Astrocyte of the cerebellum (primary cell): ENCODE measurements at regions not wholly inside any gene's neighbourhood (a gene's known extent, or its start where the extent isn't known, plus 50 kb on each side); places are given as distances from the start of the nearest gene placed in this dataset.
"Not testable (repeated sequence)": the region's sequence is repeated elsewhere in the genome, so short reads cannot be mapped to it uniquely, and the experiment has no call there.

ENCODE experiments used
- DNase-seq: peaks from one replicate; pipeline ENCODE4 v3.0.0-alpha.2; 2011; ENCODE audit warnings: low read depth
- H3K4me3 ChIP-seq: 2 replicates; pipeline ENCODE4 v1.5.1; 2011; ENCODE audit warnings: mild to moderate bottlenecking, low read depth, low read length, moderate library complexity
- CTCF ChIP-seq: IDR thresholded peaks from 2 replicates; pipeline ENCODE4 v1.5.1; 2012; ENCODE audit warnings: low read length, low read depth, moderate library complexity, mild to moderate bottlenecking; ENCODE audit errors: missing control alignments
- in situ Hi-C: cut with HindIII; loops from 2 replicates; pipeline ENCODE4 v1.10.0; 2017; ENCODE audit warnings: low sequenced_read_pairs

DNA sequence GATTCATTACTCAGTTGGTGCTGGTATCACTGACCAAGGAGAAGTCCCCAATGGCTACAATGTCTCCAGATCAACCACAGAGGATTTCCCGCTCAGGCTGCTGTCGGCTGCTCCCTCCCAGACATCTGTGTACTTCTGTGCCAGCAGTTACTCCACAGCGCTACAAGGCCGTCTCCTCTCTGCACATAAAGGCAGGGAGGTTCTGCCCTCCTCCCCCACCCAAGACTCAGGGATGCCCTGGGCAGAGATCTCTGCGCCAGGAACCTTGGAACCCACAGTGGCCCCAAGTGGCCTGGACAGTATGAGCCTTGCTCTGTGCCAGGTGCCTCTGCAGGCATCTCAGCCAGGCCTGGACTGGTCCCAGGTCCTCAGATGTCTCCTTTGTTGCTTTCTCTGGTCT, 193.4 kb upstream of the PRSS58 start:
- DNase-seq = no peak
- in situ Hi-C loops = no loop called here
- TF ChIP-seq CTCF = no peak
- H3K4me3 ChIP-seq = no peak overlapping the region

DNA sequence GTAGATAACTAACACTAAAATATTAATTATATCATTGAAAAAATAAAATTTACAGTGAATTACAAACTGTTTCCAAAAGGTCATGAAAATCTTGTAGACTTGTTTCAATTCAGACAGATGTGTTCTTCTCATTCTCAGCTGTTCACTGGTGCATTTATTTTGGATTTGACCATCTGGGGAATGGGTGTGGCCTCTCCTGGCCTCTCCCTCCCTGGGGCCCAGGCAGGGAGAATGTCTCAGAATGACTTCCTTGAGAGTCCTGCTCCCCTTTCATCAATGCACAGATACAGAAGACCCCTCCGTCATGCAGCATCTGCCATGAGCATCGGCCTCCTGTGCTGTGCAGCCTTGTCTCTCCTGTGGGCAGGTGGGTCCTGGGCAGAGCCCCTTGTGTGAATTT, 192.8 kb upstream of the PRSS58 start:
- TF ChIP-seq CTCF = no peak

GRCh38 chr7:142450206-142450605, 192.3 kb upstream of the PRSS58 start:
- H3K4me3 ChIP-seq = no peak overlapping the region
- in situ Hi-C loops = no loop called here
- no peak for DNase-seq
- TF ChIP-seq CTCF = no peak

More for the DNA sequence above, 192.8 kb upstream of the PRSS58 start:
- DNase-seq = no peak
- in situ Hi-C loops = no loop called here
- H3K4me3 ChIP-seq = no peak overlapping the region

GRCh38 chr7:142448857-142449256, 191.0 kb upstream of the PRSS58 start:
- DNase-seq, H3K4me3 ChIP-seq, in situ Hi-C loops: not testable (repeated sequence)

- TF ChIP-seq CTCF = no peak
- in situ Hi-C loops = no loop called here
- no peak overlapping the region for H3K4me3 ChIP-seq
- DNase-seq = no peak
Measured at GRCh38 chr7:142447762-142448161, 189.9 kb upstream of the PRSS58 start.

- DNase-seq = no peak
- in situ Hi-C loops = no loop called here
- H3K4me3 ChIP-seq = no peak overlapping the region
- peak; percentile 23 for TF ChIP-seq CTCF
Measured at GRCh38 chr7:142445019-142445686, 187.3 kb upstream of the PRSS58 start.

DNA sequence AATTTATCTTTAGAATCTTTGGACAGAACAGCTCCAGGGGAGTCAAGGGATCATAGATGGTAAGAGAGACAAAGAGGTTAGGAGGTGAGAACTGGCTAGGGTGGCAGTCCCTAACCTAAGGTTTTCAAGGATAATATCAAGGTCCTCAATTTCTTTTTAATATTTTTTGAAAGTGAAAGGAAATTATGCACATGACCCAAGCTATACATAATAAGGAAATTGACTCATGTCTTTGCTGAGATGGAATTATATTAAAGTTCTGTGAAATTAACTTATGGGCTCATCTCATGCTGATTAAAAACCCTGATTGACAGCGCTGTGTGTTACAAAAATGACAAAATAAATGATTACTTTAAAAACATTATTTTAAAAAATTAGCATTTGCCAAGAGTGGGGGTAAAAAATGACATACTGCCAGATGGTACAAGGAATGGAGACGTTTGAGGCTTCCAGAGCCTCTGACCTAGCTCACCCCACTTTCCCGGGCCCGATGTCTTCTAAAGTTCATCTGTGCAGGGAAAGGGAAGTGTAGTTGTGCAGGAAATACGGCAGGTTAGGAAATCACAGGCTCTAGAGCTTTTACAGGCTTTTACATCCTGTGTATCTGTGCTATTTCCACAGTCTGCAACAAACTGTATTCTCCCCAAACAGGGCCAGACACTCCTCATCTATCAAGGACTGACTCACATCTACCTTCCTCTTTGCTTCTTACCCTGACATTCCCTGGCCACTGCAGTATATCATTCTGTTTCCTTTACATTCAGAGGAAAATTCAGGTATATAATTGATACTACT, 185.6 kb upstream of the PRSS58 start:
- in situ Hi-C loops = no loop called here
- no peak for TF ChIP-seq CTCF
- H3K4me3 ChIP-seq = no peak overlapping the region
- no peak for DNase-seq
